SK-N-MC (cell line): ENCODE measurements at regions not wholly inside any gene's neighbourhood (a gene's known extent, or its start where the extent isn't known, plus 50 kb on each side); places are given as distances from the start of the nearest gene placed in this dataset.

Experiments
- EZH2 ChIP-seq: fragments of 200-600 bp; sonication (generic); IDR thresholded peaks from one replicate; pipeline ENCODE4 v1.6.1; 2017; ENCODE audit warnings: antibody characterized with exemption
- FOXP2 ChIP-seq: optimal IDR thresholded peaks from 2 replicates; pipeline ENCODE3; 2011; ENCODE audit warnings: mild to moderate bottlenecking, moderate library complexity; ENCODE audit not compliant: insufficient read depth; ENCODE audit errors: extremely low read length, control extremely low read depth
- POLR2AphosphoS5 ChIP-seq: IDR thresholded peaks from 2 replicates; pipeline ENCODE4 v1.6.1; 2012; ENCODE audit warnings: mild to moderate bottlenecking, low read depth, low read length, borderline replicate concordance

- no peak for TF ChIP-seq EZH2
- TF ChIP-seq FOXP2: no peak
- no peak for TF ChIP-seq POLR2AphosphoS5
Observed at GRCh38 chr1:87785386-87785785, 456.7 kb downstream of the LMO4 start.
